GM12875 (cell line): ENCODE measurements at regions not wholly inside any gene's neighbourhood (a gene's known extent, or its start where the extent isn't known, plus 50 kb on each side); places are given as distances from the start of the nearest gene placed in this dataset.

Experiments
- H3K4me3 ChIP-seq: one replicate; pipeline ENCODE4 v1.5.1; 2011; ENCODE audit warnings: low read depth, low read length, control low read depth
- TF ChIP-seq, protein P1 (sequence below): IDR thresholded peaks from 2 replicates; pipeline ENCODE4 v1.5.1; 2011; ENCODE audit warnings: low read depth, mild to moderate bottlenecking, control low read depth, inconsistent platforms, low read length, moderate library complexity, borderline replicate concordance; ENCODE audit not compliant: insufficient read depth

DNA sequence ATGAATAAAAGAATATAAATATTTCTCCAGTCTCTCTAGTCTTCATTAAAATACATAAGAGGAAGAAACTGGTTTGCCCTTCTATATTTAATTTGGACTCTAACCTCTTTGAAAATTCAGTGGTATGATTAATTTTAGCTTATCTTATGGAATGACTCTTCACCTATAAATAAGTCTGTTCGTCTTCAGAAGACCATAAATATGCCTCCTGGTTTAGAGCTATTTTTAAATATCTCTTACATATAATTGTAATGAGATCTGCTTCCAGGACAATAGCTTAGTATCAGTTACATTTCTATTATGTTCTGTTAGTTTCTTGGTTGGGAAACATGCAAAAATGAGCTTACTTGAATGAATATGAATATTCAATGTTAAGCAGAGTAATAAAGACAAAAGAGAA is 257.5 kb upstream of the HMGA2 start:
- TF ChIP-seq, protein P1, sequence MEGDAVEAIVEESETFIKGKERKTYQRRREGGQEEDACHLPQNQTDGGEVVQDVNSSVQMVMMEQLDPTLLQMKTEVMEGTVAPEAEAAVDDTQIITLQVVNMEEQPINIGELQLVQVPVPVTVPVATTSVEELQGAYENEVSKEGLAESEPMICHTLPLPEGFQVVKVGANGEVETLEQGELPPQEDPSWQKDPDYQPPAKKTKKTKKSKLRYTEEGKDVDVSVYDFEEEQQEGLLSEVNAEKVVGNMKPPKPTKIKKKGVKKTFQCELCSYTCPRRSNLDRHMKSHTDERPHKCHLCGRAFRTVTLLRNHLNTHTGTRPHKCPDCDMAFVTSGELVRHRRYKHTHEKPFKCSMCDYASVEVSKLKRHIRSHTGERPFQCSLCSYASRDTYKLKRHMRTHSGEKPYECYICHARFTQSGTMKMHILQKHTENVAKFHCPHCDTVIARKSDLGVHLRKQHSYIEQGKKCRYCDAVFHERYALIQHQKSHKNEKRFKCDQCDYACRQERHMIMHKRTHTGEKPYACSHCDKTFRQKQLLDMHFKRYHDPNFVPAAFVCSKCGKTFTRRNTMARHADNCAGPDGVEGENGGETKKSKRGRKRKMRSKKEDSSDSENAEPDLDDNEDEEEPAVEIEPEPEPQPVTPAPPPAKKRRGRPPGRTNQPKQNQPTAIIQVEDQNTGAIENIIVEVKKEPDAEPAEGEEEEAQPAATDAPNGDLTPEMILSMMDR, result no peak
- H3K4me3 ChIP-seq, result no peak overlapping the region

DNA sequence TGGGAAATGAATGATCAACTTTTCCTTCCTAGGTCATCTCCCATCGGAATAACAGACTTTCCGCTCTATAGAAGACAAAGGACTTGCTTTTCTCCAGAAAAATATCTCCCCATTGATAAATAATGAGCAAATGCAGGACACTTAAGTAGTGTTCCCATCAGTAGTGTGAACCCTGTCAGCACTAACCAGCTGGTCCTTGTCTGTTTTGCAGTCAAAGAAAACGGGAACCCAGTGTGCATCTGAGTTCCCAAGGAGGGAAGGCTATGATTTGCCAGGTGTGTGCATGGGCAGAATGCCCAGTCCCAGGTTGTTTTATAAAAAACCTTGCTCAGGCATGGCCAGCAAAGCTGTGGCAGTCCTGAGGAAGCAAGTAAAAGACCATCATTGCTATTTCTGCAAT is 256.5 kb upstream of the HMGA2 start:
- TF ChIP-seq, protein P1, result no peak
- no peak overlapping the region for H3K4me3 ChIP-seq

DNA sequence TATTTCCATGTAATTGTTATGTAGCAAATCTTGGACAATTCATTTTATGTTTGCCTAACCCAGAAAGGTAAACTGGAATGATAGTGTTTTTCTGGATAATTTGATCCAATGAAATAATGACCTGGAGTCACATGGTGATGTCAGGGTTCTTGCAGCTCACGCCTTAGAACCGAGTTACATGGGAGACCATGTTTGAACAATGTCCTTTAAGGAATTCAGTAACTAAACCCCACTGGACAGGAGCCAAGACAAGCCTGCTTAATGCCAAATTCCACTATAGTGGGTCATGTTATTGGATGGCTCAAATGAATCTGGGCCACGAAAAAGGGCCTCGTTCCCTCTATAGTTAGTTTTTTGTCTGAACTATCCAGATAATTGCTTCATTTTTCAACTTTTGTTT is 255.8 kb upstream of the HMGA2 start:
- TF ChIP-seq, protein P1, result no peak
- H3K4me3 ChIP-seq, result no peak overlapping the region

DNA sequence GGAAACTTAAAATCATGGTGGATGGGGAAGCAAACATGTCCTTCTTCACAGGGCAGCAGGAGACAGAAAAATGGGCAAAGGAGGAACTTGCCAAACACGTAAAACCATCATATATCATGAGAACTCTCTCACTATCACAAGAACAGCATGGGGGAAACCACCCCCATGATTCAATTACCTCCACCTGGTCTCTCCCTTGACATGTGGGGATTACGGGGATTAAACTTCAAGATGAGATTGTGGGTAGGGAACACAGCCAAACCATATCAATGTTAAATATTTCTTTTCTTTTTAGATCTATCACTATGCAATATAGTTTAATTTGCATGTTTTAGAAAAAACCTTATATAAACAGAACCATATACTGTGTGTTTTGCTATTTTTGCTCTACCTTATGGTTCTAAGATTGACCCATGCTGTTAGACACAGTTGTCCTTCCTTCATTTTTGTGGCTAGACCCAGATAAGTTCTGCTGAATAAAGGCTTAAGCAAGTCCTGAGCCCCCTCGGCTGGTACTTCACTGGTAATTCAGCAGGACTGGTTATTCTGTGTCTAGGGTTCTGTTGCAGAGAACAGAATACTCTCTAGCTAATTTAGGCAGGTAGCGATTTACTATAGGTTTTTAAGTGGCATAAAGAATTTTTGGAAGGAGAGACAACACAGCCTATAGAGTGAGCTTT is 253.7 kb upstream of the HMGA2 start:
- TF ChIP-seq, protein P1, result no peak
- H3K4me3 ChIP-seq, result no peak overlapping the region

DNA sequence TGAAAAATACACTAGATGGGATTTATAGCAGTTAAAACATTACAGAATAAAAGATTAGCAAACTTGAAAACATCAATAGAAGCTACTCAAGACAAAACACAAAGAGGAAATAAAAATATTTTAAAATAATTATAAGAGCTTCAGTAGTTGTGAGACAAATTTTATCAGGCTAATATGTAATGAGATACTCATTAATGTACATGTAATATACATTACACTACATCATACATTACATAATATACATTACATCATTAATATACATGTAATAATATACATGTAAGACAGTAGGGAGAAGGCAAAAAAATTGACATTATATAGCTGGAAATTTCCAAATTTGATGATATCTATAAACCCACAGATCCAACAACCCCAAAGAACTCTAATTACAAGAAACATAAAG is 249.4 kb upstream of the HMGA2 start:
- TF ChIP-seq, protein P1, result no peak
- no peak overlapping the region for H3K4me3 ChIP-seq

DNA sequence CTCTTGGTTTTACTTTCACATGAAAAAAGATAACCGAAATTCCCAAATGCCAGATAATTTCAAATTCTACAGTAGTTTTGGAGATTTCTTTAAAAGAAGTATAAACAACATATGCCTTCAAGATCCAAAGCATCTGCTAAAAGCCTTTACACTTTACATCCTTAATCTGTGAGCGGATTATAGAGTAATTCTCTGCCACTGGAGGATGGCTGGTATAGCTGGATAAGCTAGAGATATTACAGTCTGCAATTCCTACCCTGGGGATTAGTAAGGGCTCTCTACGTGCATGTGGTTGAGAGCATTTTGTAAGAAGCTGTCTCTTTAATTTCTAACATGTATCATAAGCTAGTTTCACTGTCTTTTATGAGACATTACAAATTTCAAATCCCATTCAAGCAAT is 240.3 kb upstream of the HMGA2 start:
- TF ChIP-seq, protein P1, result no peak

More for the DNA sequence above, 240.3 kb upstream of the HMGA2 start:
- no peak overlapping the region for H3K4me3 ChIP-seq
